Endothelial cell of umbilical vein (primary cell): ENCODE measurements at regions not wholly inside any gene's neighbourhood (a gene's known extent, or its start where the extent isn't known, plus 50 kb on each side); places are given as distances from the start of the nearest gene placed in this dataset.

Experiments
- CTCF ChIP-seq, 2 donors: IDR thresholded peaks; 1 replicate in 1 of 2; 2 replicates in 1 of 2; pipeline ENCODE4 v1.5.1; 2011; ENCODE audit warnings: low read length in 2 of 2, mild to moderate bottlenecking in 2 of 2, moderate library complexity in 2 of 2, control low read depth in 1 of 2, inconsistent platforms in 1 of 2, low read depth in 1 of 2; ENCODE audit not compliant: insufficient read depth in 1 of 2; ENCODE audit errors: extremely low read depth in 1 of 2
- EZH2 ChIP-seq: IDR thresholded peaks from 2 replicates; pipeline ENCODE4 v1.6.1; 2012; ENCODE audit warnings: borderline replicate concordance, low read depth, mild to moderate bottlenecking, moderate library complexity, low read length, inconsistent platforms; ENCODE audit not compliant: severe bottlenecking
- FOS ChIP-seq: IDR thresholded peaks from 2 replicates; pipeline ENCODE4 v1.6.1; 2011; ENCODE audit warnings: mild to moderate bottlenecking, low read length, moderate library complexity, borderline replicate concordance; ENCODE audit not compliant: insufficient read depth
- MAX ChIP-seq: IDR thresholded peaks from 2 replicates; pipeline ENCODE4 v1.6.1; 2011; ENCODE audit not compliant: insufficient read depth, insufficient read length
- MYC ChIP-seq: IDR thresholded peaks from one replicate; pipeline ENCODE4 v1.6.1; 2011; ENCODE audit warnings: mild to moderate bottlenecking, low read depth, low read length
- POLR2A ChIP-seq: IDR thresholded peaks from 2 replicates; pipeline ENCODE4 v1.6.1; 2012; ENCODE audit warnings: low read depth, mild to moderate bottlenecking, control low read depth, low read length
- POLR2AphosphoS5 ChIP-seq: IDR thresholded peaks from 2 replicates; pipeline ENCODE4 v1.6.1; 2012; ENCODE audit warnings: low read depth, mild to moderate bottlenecking, control low read depth, low read length, moderate library complexity; ENCODE audit not compliant: insufficient read depth

- TF ChIP-seq CTCF (IDR thresholded peaks at IDR 0.05; ENCODE audit: extremely low read depth in 1 of 2, insufficient read depth in 1 of 2, low read depth in 1 of 2, low read length in 2 of 2) (no peak), POLR2A (no peak), EZH2 (no peak), MAX (no peak), POLR2AphosphoS5 (no peak), FOS (no peak), MYC (no peak)
Measured at GRCh38 chr14:65320661-65321308, 91.7 kb upstream of the FUT8 start.
